ACC112 (cell line): ENCODE measurements at regions not wholly inside any gene's neighbourhood (a gene's known extent, or its start where the extent isn't known, plus 50 kb on each side); places are given as distances from the start of the nearest gene placed in this dataset.
"Not testable (repeated sequence)": the region's sequence is repeated elsewhere in the genome, so short reads cannot be mapped to it uniquely, and the experiment has no call there.

Experiments used
- H2AFZ ChIP-seq: fragments of 200-600 bp; sonication (generic); one replicate; pipeline ENCODE4 v1.6.0; 2017; ENCODE audit warnings: antibody characterized with exemption, low read length; ENCODE audit not compliant: unreplicated experiment
- H3K27ac ChIP-seq: fragments of 200-600 bp; sonication (generic); 2 replicates; pipeline ENCODE4 v1.5.1; 2014; ENCODE audit warnings: low read depth, mild to moderate bottlenecking, antibody characterized with exemption, low read length, moderate library complexity
- H3K27me3 ChIP-seq: fragments of 200-600 bp; sonication (generic); 2 replicates; pipeline ENCODE4 v1.6.1; 2014; ENCODE audit warnings: mild to moderate bottlenecking, antibody characterized with exemption, low read length, moderate library complexity, mixed read lengths; ENCODE audit not compliant: insufficient read depth
- H3K36me3 ChIP-seq: fragments of 200-600 bp; sonication (generic); 2 replicates; pipeline ENCODE4 v1.6.1; 2016; ENCODE audit warnings: mild to moderate bottlenecking, antibody characterized with exemption, low read length, moderate library complexity, mixed read lengths; ENCODE audit not compliant: insufficient read depth
- H3K4me1 ChIP-seq: fragments of 200-600 bp; sonication (generic); one replicate; pipeline ENCODE4 v1.6.1; 2016; ENCODE audit warnings: low read length, mixed read lengths; ENCODE audit not compliant: insufficient read depth, unreplicated experiment, control insufficient read depth
- H3K4me3 ChIP-seq: fragments of 200-600 bp; sonication (generic); 2 replicates; pipeline ENCODE4 v1.5.1; 2014; ENCODE audit warnings: mild to moderate bottlenecking, low read depth, low read length
- H3K79me2 ChIP-seq: fragments of 200-600 bp; sonication (generic); one replicate; pipeline ENCODE4 v1.6.0; 2016; ENCODE audit warnings: low read length; ENCODE audit not compliant: control insufficient read depth, unreplicated experiment, insufficient read depth

- H3K36me3 ChIP-seq: no peaks in the 10 kb centered on the region
- peaks cover 32% of the 10 kb centered on the region for H3K4me1 ChIP-seq
- no peaks in the 10 kb centered on the region for H3K79me2 ChIP-seq
- no peak overlapping the region for H3K27ac ChIP-seq
- no peaks in the 10 kb centered on the region for H3K27me3 ChIP-seq
- H3K4me3 ChIP-seq: no peak overlapping the region
- H2AFZ ChIP-seq: no peak overlapping the region
Observed at GRCh38 chr2:51293566-51294200, 261.8 kb upstream of the NRXN1 start.

DNA sequence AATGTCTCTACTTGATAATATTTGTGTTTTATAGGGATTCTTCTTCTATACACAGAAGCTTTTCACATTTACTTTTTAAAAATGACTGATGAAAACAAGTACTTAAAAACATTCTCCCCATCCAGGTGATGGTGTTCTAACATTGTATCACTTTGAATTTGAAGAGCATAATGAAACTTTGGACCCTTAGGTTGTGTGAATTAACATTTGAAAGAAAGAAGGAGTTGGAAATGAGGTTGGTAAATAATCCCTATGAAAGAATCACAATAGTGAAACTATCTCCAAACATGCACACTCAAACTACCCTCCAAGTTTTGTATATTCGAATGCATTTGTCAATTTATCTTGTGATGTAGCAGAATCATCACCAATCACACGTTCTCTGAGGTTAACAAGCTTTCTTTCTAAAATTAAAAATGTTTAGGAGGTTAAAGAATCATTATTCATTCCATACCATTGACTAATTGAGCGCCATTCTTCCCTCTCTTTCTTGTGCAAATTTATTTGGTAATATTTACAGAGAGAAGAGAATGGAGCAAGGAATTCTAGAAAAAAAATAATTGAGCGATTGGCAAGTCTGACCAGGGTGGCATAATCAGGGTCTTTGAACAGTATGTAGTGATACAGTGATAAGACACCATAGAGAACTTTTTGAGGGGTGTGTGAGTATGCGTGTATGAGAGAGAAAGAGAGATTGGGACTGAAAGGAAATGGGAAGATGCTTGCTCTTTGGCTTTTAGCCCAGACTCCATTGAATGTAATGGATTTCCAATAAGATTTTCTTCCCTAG, 260.0 kb upstream of the NRXN1 start:
- Histone ChIP-seq H3K27me3 (no peaks in the 10 kb centered on the region), H3K4me3 (peak overlapping the region; percentile 58; the same call in 1 of the 2 replicates), H3K27ac (no peak overlapping the region), H3K4me1 (peaks cover 27% of the 10 kb centered on the region), H3K79me2 (no peaks in the 10 kb centered on the region), H2AFZ (peak overlapping the region; percentile 75), H3K36me3 (no peaks in the 10 kb centered on the region)

DNA sequence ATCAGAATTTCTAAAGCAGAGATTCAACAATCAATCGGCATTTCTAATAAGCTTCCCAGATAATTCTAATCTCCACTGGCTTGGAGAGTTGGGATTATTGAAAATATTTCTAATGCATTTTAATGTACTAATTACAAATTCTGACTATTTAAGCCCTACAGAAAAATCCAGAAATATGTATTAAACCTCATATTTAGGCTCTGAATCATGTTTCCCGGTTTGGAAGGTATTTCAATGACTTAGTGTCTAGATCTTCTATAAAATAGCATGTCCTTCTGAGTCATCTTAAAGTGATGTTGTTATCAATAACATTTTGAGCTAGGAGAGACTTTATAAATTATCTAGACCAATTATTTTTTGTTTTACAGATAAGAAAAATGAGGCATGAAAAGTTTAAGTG, 258.8 kb upstream of the NRXN1 start:
- no peaks in the 10 kb centered on the region for H3K27me3 ChIP-seq
- no peaks in the 10 kb centered on the region for H3K36me3 ChIP-seq
- H2AFZ ChIP-seq: no peak overlapping the region
- peak overlapping the region; percentile 5; the same call in 1 of the 2 replicates for H3K4me3 ChIP-seq
- no peaks in the 10 kb centered on the region for H3K79me2 ChIP-seq
- peaks cover 27% of the 10 kb centered on the region for H3K4me1 ChIP-seq
- H3K27ac ChIP-seq: peak overlapping the region; percentile 41

DNA sequence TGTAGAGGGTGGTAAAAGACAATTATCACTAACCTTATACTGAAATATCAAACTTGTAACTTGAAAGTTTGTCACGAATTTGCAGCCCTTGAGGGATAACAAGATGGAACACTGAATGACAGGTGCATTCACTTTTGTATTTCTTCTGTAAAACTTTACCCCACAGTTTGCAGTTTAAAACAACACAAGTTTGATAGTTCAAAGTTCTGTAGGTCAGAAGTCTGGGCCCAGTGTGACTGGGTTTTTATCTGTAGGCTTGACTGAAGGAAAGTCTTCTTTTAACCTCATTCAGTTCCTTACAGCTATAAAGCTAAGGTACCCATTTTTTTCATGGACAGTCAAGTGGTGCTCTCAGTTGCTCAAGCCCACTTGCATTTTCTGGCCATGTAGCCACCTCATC, 257.1 kb upstream of the NRXN1 start:
- no peak overlapping the region for H2AFZ ChIP-seq
- H3K36me3 ChIP-seq: no peaks in the 10 kb centered on the region
- H3K27ac ChIP-seq: no peak overlapping the region
- no peaks in the 10 kb centered on the region for H3K27me3 ChIP-seq
- H3K4me1 ChIP-seq: peaks cover 27% of the 10 kb centered on the region
- H3K79me2 ChIP-seq: no peaks in the 10 kb centered on the region
- H3K4me3 ChIP-seq: no peak overlapping the region

DNA sequence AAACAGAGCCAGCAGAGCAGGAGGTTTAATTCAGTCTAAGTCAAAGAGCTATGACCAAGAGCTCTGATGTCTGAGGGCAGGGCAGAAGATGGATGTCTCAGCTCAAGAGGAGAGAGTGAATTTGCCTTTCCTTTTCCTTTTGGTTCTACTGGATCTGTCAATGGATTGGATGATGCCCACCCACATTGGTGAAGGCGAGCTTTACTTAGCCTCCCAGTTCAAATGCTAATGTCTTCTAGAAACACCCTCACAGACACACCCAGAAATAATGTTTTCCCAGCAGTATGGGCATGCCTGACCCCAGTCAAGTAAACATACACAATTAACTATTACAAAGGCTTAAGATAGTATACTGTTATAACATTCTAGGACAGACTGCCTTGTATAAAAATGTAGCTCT, 236.3 kb upstream of the NRXN1 start:
- Histone ChIP-seq H3K27me3 (no peaks in the 10 kb centered on the region), H2AFZ (no peak overlapping the region), H3K27ac (no peak overlapping the region), H3K79me2 (no peaks in the 10 kb centered on the region), H3K4me3 (no peak overlapping the region), H3K36me3 (no peaks in the 10 kb centered on the region), H3K4me1 (no peaks in the 10 kb centered on the region)

- Histone ChIP-seq H3K4me3 (no peak overlapping the region), H3K27ac (no peak overlapping the region), H3K4me1 (no peaks in the 10 kb centered on the region), H3K79me2 (no peaks in the 10 kb centered on the region), H3K36me3 (no peaks in the 10 kb centered on the region), H3K27me3 (no peaks in the 10 kb centered on the region), H2AFZ (no peak overlapping the region)
Observed at GRCh38 chr2:51265539-51265938, 233.6 kb upstream of the NRXN1 start.

DNA sequence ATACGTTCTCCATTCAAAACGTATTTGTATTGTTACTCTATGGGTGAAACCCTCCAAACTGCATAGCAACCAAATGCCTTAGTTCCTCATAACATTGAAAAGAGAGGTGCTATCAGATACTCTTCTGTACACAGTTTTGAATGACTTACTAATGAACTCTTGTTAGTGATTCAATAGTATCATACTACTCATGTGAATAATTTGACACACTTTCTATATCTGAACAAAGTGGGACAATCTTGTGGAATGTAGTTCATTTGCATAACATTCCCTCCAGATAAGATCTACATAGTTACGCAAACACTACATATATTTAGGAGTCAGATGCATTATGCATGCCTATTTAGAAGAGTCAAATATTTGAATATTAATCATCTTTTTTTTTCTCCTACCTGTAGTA, 232.0 kb upstream of the NRXN1 start:
- Histone ChIP-seq H2AFZ (no peak overlapping the region), H3K27ac (no peak overlapping the region), H3K79me2 (no peaks in the 10 kb centered on the region), H3K4me3 (no peak overlapping the region), H3K36me3 (no peaks in the 10 kb centered on the region), H3K27me3 (no peaks in the 10 kb centered on the region), H3K4me1 (no peaks in the 10 kb centered on the region)

- not testable (repeated sequence) for H3K4me1 ChIP-seq, H3K27me3 ChIP-seq, H2AFZ ChIP-seq, H3K36me3 ChIP-seq, H3K79me2 ChIP-seq, H3K4me3 ChIP-seq, H3K27ac ChIP-seq
Observed at GRCh38 chr2:51263101-51263500, 231.2 kb upstream of the NRXN1 start.

GRCh38 chr2:51258301-51258700, 226.4 kb upstream of the NRXN1 start:
- Histone ChIP-seq H3K27me3 (no peaks in the 10 kb centered on the region), H3K36me3 (no peaks in the 10 kb centered on the region), H3K4me1 (no peaks in the 10 kb centered on the region), H3K27ac (no peak overlapping the region), H3K4me3 (no peak overlapping the region), H2AFZ (peak overlapping the region; percentile 53), H3K79me2 (no peaks in the 10 kb centered on the region)

DNA sequence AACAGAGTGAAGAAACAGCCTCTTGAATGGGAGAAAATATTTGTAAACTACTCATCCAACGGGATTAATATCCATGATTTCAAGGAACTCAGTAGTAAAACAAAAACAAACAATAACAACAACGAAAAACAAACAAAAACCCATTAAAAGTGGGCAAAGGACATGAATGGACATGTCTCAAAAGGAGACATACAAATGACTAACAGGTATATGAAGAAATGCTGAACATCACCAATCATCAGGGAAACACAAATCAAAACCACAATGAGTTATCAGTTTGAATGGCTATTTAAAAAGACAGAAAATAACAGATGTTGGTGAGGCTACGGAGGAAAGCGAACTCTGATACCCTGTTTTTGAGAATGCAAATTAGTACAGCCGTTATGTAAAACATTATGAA, 224.8 kb upstream of the NRXN1 start:
- Histone ChIP-seq H2AFZ (no peak overlapping the region), H3K27ac (no peak overlapping the region), H3K36me3 (no peaks in the 10 kb centered on the region), H3K79me2 (no peaks in the 10 kb centered on the region), H3K27me3 (no peaks in the 10 kb centered on the region), H3K4me1 (no peaks in the 10 kb centered on the region), H3K4me3 (no peak overlapping the region)

- Histone ChIP-seq H2AFZ (no peak overlapping the region), H3K4me3 (no peak overlapping the region), H3K27ac (no peak overlapping the region), H3K27me3 (no peaks in the 10 kb centered on the region), H3K4me1 (no peaks in the 10 kb centered on the region), H3K79me2 (no peaks in the 10 kb centered on the region), H3K36me3 (no peaks in the 10 kb centered on the region)
Observed at GRCh38 chr2:51251356-51251755, 219.4 kb upstream of the NRXN1 start.
